ENCODE measurements at regions not wholly inside any gene's neighbourhood (a gene's known extent, or its start where the extent isn't known, plus 50 kb on each side); places are given as distances from the start of the nearest gene placed in this dataset.
"Not testable (repeated sequence)": the region's sequence is repeated elsewhere in the genome, so short reads cannot be mapped to it uniquely, and the experiment has no call there.

GRCh38 chr12:8351073-8351472 lies 104.7 kb upstream of the CLEC6A start:
- not testable (repeated sequence) for H3K36me3 Mint-ChIP-seq (ENCODE audit: low read depth, unreplicated experiment); DNase-seq (ENCODE audit: low spot score); H3K9me3 Mint-ChIP-seq (ENCODE audit: unreplicated experiment); H3K27ac Mint-ChIP-seq (ENCODE audit: unreplicated experiment); H3K4me3 Mint-ChIP-seq (ENCODE audit: unreplicated experiment); H3K27me3 Mint-ChIP-seq (ENCODE audit: unreplicated experiment); H3K4me1 Mint-ChIP-seq (ENCODE audit: unreplicated experiment)

GRCh38 chr12:8354741-8355140 lies 101.0 kb upstream of the CLEC6A start:
- H3K27me3 Mint-ChIP-seq (ENCODE audit: unreplicated experiment); H3K36me3 Mint-ChIP-seq (ENCODE audit: low read depth, unreplicated experiment); DNase-seq (ENCODE audit: low spot score); H3K27ac Mint-ChIP-seq (ENCODE audit: unreplicated experiment); H3K4me3 Mint-ChIP-seq (ENCODE audit: unreplicated experiment); H3K9me3 Mint-ChIP-seq (ENCODE audit: unreplicated experiment); H3K4me1 Mint-ChIP-seq (ENCODE audit: unreplicated experiment): not testable (repeated sequence)

GRCh38 chr12:8355531-8355930 lies 100.2 kb upstream of the CLEC6A start:
- not testable (repeated sequence) for H3K4me1 Mint-ChIP-seq (ENCODE audit: unreplicated experiment); H3K4me3 Mint-ChIP-seq (ENCODE audit: unreplicated experiment); H3K36me3 Mint-ChIP-seq (ENCODE audit: low read depth, unreplicated experiment); H3K27ac Mint-ChIP-seq (ENCODE audit: unreplicated experiment); H3K27me3 Mint-ChIP-seq (ENCODE audit: unreplicated experiment); H3K9me3 Mint-ChIP-seq (ENCODE audit: unreplicated experiment); DNase-seq (ENCODE audit: low spot score)

- not testable (repeated sequence) for H3K27me3 Mint-ChIP-seq (ENCODE audit: unreplicated experiment); H3K36me3 Mint-ChIP-seq (ENCODE audit: low read depth, unreplicated experiment); H3K4me3 Mint-ChIP-seq (ENCODE audit: unreplicated experiment); H3K9me3 Mint-ChIP-seq (ENCODE audit: unreplicated experiment); H3K4me1 Mint-ChIP-seq (ENCODE audit: unreplicated experiment); DNase-seq (ENCODE audit: low spot score); H3K27ac Mint-ChIP-seq (ENCODE audit: unreplicated experiment)
- peak; percentile 45 for TF ChIP-seq CTCF (IDR thresholded peaks at IDR 0.05; ENCODE audit: unreplicated experiment)
Observed at GRCh38 chr12:8373744-8374143, 82.0 kb upstream of the CLEC6A start.

GRCh38 chr12:8375122-8375521 lies 80.6 kb upstream of the CLEC6A start:
- H3K27ac Mint-ChIP-seq (ENCODE audit: unreplicated experiment); H3K36me3 Mint-ChIP-seq (ENCODE audit: low read depth, unreplicated experiment); H3K4me1 Mint-ChIP-seq (ENCODE audit: unreplicated experiment); DNase-seq (ENCODE audit: low spot score); H3K9me3 Mint-ChIP-seq (ENCODE audit: unreplicated experiment); H3K27me3 Mint-ChIP-seq (ENCODE audit: unreplicated experiment); H3K4me3 Mint-ChIP-seq (ENCODE audit: unreplicated experiment): not testable (repeated sequence)

GRCh38 chr12:8377756-8378155 lies 78.0 kb upstream of the CLEC6A start:
- not testable (repeated sequence) for H3K27me3 Mint-ChIP-seq (ENCODE audit: unreplicated experiment); H3K27ac Mint-ChIP-seq (ENCODE audit: unreplicated experiment); H3K4me1 Mint-ChIP-seq (ENCODE audit: unreplicated experiment); H3K4me3 Mint-ChIP-seq (ENCODE audit: unreplicated experiment); H3K36me3 Mint-ChIP-seq (ENCODE audit: low read depth, unreplicated experiment); H3K9me3 Mint-ChIP-seq (ENCODE audit: unreplicated experiment); DNase-seq (ENCODE audit: low spot score)

- not testable (repeated sequence) for DNase-seq (ENCODE audit: low spot score); H3K9me3 Mint-ChIP-seq (ENCODE audit: unreplicated experiment); H3K36me3 Mint-ChIP-seq (ENCODE audit: low read depth, unreplicated experiment); H3K4me1 Mint-ChIP-seq (ENCODE audit: unreplicated experiment); H3K27ac Mint-ChIP-seq (ENCODE audit: unreplicated experiment); H3K4me3 Mint-ChIP-seq (ENCODE audit: unreplicated experiment); H3K27me3 Mint-ChIP-seq (ENCODE audit: unreplicated experiment)
Observed at GRCh38 chr12:8382556-8382955, 73.2 kb upstream of the CLEC6A start.

- not testable (repeated sequence) for DNase-seq (ENCODE audit: low spot score); H3K27me3 Mint-ChIP-seq (ENCODE audit: unreplicated experiment); H3K4me3 Mint-ChIP-seq (ENCODE audit: unreplicated experiment); H3K4me1 Mint-ChIP-seq (ENCODE audit: unreplicated experiment); H3K9me3 Mint-ChIP-seq (ENCODE audit: unreplicated experiment); H3K36me3 Mint-ChIP-seq (ENCODE audit: low read depth, unreplicated experiment); H3K27ac Mint-ChIP-seq (ENCODE audit: unreplicated experiment)
Observed at GRCh38 chr12:8384686-8385085, 71.1 kb upstream of the CLEC6A start.

GRCh38 chr12:8385431-8385830 lies 70.3 kb upstream of the CLEC6A start:
- not testable (repeated sequence) for H3K4me1 Mint-ChIP-seq (ENCODE audit: unreplicated experiment); H3K4me3 Mint-ChIP-seq (ENCODE audit: unreplicated experiment); H3K27ac Mint-ChIP-seq (ENCODE audit: unreplicated experiment); DNase-seq (ENCODE audit: low spot score); H3K36me3 Mint-ChIP-seq (ENCODE audit: low read depth, unreplicated experiment); H3K9me3 Mint-ChIP-seq (ENCODE audit: unreplicated experiment); H3K27me3 Mint-ChIP-seq (ENCODE audit: unreplicated experiment)

GRCh38 chr12:8386661-8387060 lies 69.1 kb upstream of the CLEC6A start:
- not testable (repeated sequence) for H3K9me3 Mint-ChIP-seq (ENCODE audit: unreplicated experiment); H3K4me1 Mint-ChIP-seq (ENCODE audit: unreplicated experiment); H3K36me3 Mint-ChIP-seq (ENCODE audit: low read depth, unreplicated experiment); H3K27me3 Mint-ChIP-seq (ENCODE audit: unreplicated experiment); H3K27ac Mint-ChIP-seq (ENCODE audit: unreplicated experiment); DNase-seq (ENCODE audit: low spot score); H3K4me3 Mint-ChIP-seq (ENCODE audit: unreplicated experiment)

- H3K9me3 Mint-ChIP-seq (ENCODE audit: unreplicated experiment), result not testable (repeated sequence)
Observed at GRCh38 chr12:8389296-8389695, 66.5 kb upstream of the CLEC6A start.

More at GRCh38 chr12:8389296-8389695, 66.5 kb upstream of the CLEC6A start:
- H3K4me3 Mint-ChIP-seq (ENCODE audit: unreplicated experiment), result peak overlapping the region; percentile 47
- DNase-seq (ENCODE audit: low spot score); H3K27me3 Mint-ChIP-seq (ENCODE audit: unreplicated experiment); H3K4me1 Mint-ChIP-seq (ENCODE audit: unreplicated experiment); H3K36me3 Mint-ChIP-seq (ENCODE audit: low read depth, unreplicated experiment); H3K27ac Mint-ChIP-seq (ENCODE audit: unreplicated experiment): not testable (repeated sequence)

Data from endothelial cell (in vitro differentiated cells).